ENCODE measurements at regions not wholly inside any gene's neighbourhood (a gene's known extent, or its start where the extent isn't known, plus 50 kb on each side); places are given as distances from the start of the nearest gene placed in this dataset.
"Not testable (repeated sequence)": the region's sequence is repeated elsewhere in the genome, so short reads cannot be mapped to it uniquely, and the experiment has no call there.

GRCh38 chr2:235416858-235417499, 76.9 kb upstream of the AGAP1 start:
- Mint-ChIP-seq H3K36me3 (ENCODE audit: low read depth) (no peaks in the 10 kb centered on the region), H3K27me3 (peaks cover 39% of the 10 kb centered on the region), H3K27ac (no peak overlapping the region), H3K4me1 (ENCODE audit: low read depth) (no peaks in the 10 kb centered on the region), H3K9me3 (no peaks in the 10 kb centered on the region), H3K4me3 (no peak overlapping the region)
- DNase-seq = no peak

- no peak overlapping the region for H3K27ac Mint-ChIP-seq
- DNase-seq = no peak
- H3K4me1 Mint-ChIP-seq (ENCODE audit: low read depth) = no peaks in the 10 kb centered on the region
- peaks cover 4% of the 10 kb centered on the region for H3K9me3 Mint-ChIP-seq
- H3K36me3 Mint-ChIP-seq (ENCODE audit: low read depth) = no peaks in the 10 kb centered on the region
- H3K4me3 Mint-ChIP-seq = no peak overlapping the region
- peaks cover 35% of the 10 kb centered on the region for H3K27me3 Mint-ChIP-seq
Measured at GRCh38 chr2:235418918-235419317, 74.9 kb upstream of the AGAP1 start.

- no peaks in the 10 kb centered on the region for H3K36me3 Mint-ChIP-seq (ENCODE audit: low read depth)
- peaks cover 35% of the 10 kb centered on the region for H3K27me3 Mint-ChIP-seq
- no peak for DNase-seq
- no peak overlapping the region for H3K27ac Mint-ChIP-seq
- H3K4me3 Mint-ChIP-seq = no peak overlapping the region
- no peaks in the 10 kb centered on the region for H3K4me1 Mint-ChIP-seq (ENCODE audit: low read depth)
- peaks cover 8% of the 10 kb centered on the region for H3K9me3 Mint-ChIP-seq
Measured at GRCh38 chr2:235419996-235420395, 73.8 kb upstream of the AGAP1 start.

- peaks cover 8% of the 10 kb centered on the region for H3K9me3 Mint-ChIP-seq
- peaks cover 24% of the 10 kb centered on the region for H3K27me3 Mint-ChIP-seq
- no peaks in the 10 kb centered on the region for H3K36me3 Mint-ChIP-seq (ENCODE audit: low read depth)
- no peaks in the 10 kb centered on the region for H3K4me1 Mint-ChIP-seq (ENCODE audit: low read depth)
- no peak overlapping the region for H3K27ac Mint-ChIP-seq
- H3K4me3 Mint-ChIP-seq = no peak overlapping the region
- DNase-seq = no peak
Measured at GRCh38 chr2:235421618-235422017, 72.2 kb upstream of the AGAP1 start.

- no peak overlapping the region for H3K27ac Mint-ChIP-seq
- H3K9me3 Mint-ChIP-seq = no peaks in the 10 kb centered on the region
- DNase-seq = no peak
- no peak overlapping the region for H3K4me3 Mint-ChIP-seq
- no peaks in the 10 kb centered on the region for H3K4me1 Mint-ChIP-seq (ENCODE audit: low read depth)
- H3K27me3 Mint-ChIP-seq = peaks cover 20% of the 10 kb centered on the region
- no peaks in the 10 kb centered on the region for H3K36me3 Mint-ChIP-seq (ENCODE audit: low read depth)
Measured at GRCh38 chr2:235430366-235431083, 63.3 kb upstream of the AGAP1 start.

GRCh38 chr2:235432741-235433520, 60.9 kb upstream of the AGAP1 start:
- no peak overlapping the region for H3K27ac Mint-ChIP-seq
- no peaks in the 10 kb centered on the region for H3K4me1 Mint-ChIP-seq (ENCODE audit: low read depth)
- H3K36me3 Mint-ChIP-seq (ENCODE audit: low read depth) = no peaks in the 10 kb centered on the region
- H3K9me3 Mint-ChIP-seq = peaks cover 2% of the 10 kb centered on the region
- DNase-seq = no peak
- H3K4me3 Mint-ChIP-seq = no peak overlapping the region
- peaks cover 23% of the 10 kb centered on the region for H3K27me3 Mint-ChIP-seq

- Mint-ChIP-seq H3K36me3 (ENCODE audit: low read depth) (no peaks in the 10 kb centered on the region), H3K27me3 (peaks cover 23% of the 10 kb centered on the region), H3K4me3 (no peak overlapping the region), H3K4me1 (ENCODE audit: low read depth) (no peaks in the 10 kb centered on the region), H3K27ac (no peak overlapping the region), H3K9me3 (peaks cover 2% of the 10 kb centered on the region)
- DNase-seq = no peak
Measured at GRCh38 chr2:235433860-235434259, 60.0 kb upstream of the AGAP1 start.

- no peak for DNase-seq
- Mint-ChIP-seq H3K27ac (no peak overlapping the region), H3K4me3 (no peak overlapping the region), H3K36me3 (ENCODE audit: low read depth) (no peaks in the 10 kb centered on the region), H3K9me3 (peaks cover 7% of the 10 kb centered on the region), H3K27me3 (peaks cover 12% of the 10 kb centered on the region), H3K4me1 (ENCODE audit: low read depth) (no peaks in the 10 kb centered on the region)
Measured at GRCh38 chr2:235439959-235440662, 53.7 kb upstream of the AGAP1 start.

GRCh38 chr2:235443580-235443979, 50.3 kb upstream of the AGAP1 start:
- H3K9me3 Mint-ChIP-seq; DNase-seq; H3K4me1 Mint-ChIP-seq (ENCODE audit: low read depth); H3K36me3 Mint-ChIP-seq (ENCODE audit: low read depth); H3K4me3 Mint-ChIP-seq; H3K27ac Mint-ChIP-seq: not testable (repeated sequence)
- H3K27me3 Mint-ChIP-seq = peaks cover 12% of the 10 kb centered on the region

All from activated T-cell treated with anti-CD3 and anti-CD28 coated beads, Interleukin-2, amount 50 U/mL, for 24 hours (primary cell).